Stimulated activated naive B cell treated with anti-CD40 and anti-IgM and Interleukin-4, amounts not matched to agents 10 μg/mL and 1 μg/mL and 100 μg/mL, for 72 hours (primary cell): ENCODE measurements at regions not wholly inside any gene's neighbourhood (a gene's known extent, or its start where the extent isn't known, plus 50 kb on each side); places are given as distances from the start of the nearest gene placed in this dataset.

Experiments
- ATAC-seq, 2 donors: fragments of 150-1000 bp; cut with Tn5 transposase; replicated peaks; 2 replicates each; pipeline ENCODE4 v1.10.0; 2021; ENCODE audit warnings: moderate library complexity in 1 of 2
- DNase-seq: peaks from one replicate; pipeline ENCODE4 v3.0.0; 2021
- H3K27ac Mint-ChIP-seq: one replicate; pipeline ENCODE4 v1.8.0; 2022; ENCODE audit warnings: mild to moderate bottlenecking, mixed read lengths
- H3K27me3 Mint-ChIP-seq, 2 donors: one replicate each; pipeline ENCODE4 v1.8.0; 2022; ENCODE audit warnings: mixed read lengths in 2 of 2
- H3K36me3 Mint-ChIP-seq, 2 donors: one replicate each; pipeline ENCODE4 v1.8.0; 2022; ENCODE audit warnings: mixed read lengths in 2 of 2, mild to moderate bottlenecking in 1 of 2
- H3K4me1 Mint-ChIP-seq, 2 donors: one replicate each; pipeline ENCODE4 v1.8.0; 2022; ENCODE audit warnings: mixed read lengths in 2 of 2, mild to moderate bottlenecking in 1 of 2
- H3K4me3 Mint-ChIP-seq, 2 donors: one replicate each; pipeline ENCODE4 v1.8.0; 2022; ENCODE audit warnings: mild to moderate bottlenecking in 2 of 2, mixed read lengths in 2 of 2, moderate library complexity in 1 of 2
- H3K9me3 Mint-ChIP-seq, 2 donors: one replicate each; pipeline ENCODE4 v1.8.0; 2022; ENCODE audit warnings: mixed read lengths in 2 of 2, mild to moderate bottlenecking in 1 of 2

DNA sequence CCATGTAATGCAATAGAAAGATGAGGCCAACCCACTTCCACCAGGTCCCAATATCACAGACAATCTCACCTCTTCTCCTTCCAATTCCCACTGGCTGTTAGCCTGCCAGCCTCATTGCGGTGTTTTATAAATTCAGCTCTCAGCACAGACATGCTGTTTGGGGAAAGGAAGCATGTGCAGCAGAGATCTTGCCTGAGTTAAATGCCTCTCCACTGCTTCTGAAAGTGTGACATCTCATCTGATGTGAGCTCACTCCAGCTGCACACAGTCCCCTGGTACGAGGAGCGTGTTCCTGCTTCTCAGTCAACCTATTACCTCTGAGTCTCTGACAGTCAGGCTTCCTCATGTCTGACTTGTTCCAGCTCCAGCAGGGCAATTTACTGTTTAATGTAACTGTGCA lies 122.7 kb upstream of the GUCY1A2 start:
- Mint-ChIP-seq H3K27me3 (no peaks in the 10 kb centered on the region), H3K4me1 (no peaks in the 10 kb centered on the region), H3K36me3 (no peaks in the 10 kb centered on the region), H3K9me3 (peaks cover 0 to 5% of the 10 kb centered on the region in 2 donors), H3K4me3 (no peak overlapping the region), H3K27ac (no peak overlapping the region)
- ATAC-seq (no peak), DNase-seq (no peak)

DNA sequence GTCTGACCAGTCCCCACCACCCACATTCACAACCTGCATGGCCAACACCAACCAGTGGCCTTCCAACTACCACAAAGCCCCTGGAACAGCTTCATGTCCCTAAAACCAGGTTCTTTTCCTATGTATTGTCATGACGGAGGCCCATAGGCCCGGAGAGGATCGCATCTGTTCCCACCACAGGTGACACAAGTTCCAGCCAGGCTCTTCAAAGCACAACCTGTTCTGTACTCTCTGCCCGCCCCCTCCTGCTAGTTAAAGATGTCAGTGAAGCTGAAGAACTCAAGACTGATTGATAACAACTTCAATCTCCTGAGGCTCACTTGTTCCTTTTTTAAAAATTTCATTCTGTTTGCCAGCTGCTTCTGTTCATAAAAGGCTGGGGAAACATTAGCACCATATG lies 121.1 kb upstream of the GUCY1A2 start:
- H3K27me3 Mint-ChIP-seq = no peaks in the 10 kb centered on the region
- ATAC-seq (no peak), DNase-seq (no peak)
- H3K36me3 Mint-ChIP-seq = no peaks in the 10 kb centered on the region
- H3K27ac Mint-ChIP-seq = peak overlapping the region; percentile 17
- no peak overlapping the region for H3K4me3 Mint-ChIP-seq
- peaks cover 5 to 6% of the 10 kb centered on the region in 2 donors for H3K9me3 Mint-ChIP-seq
- no peaks in the 10 kb centered on the region for H3K4me1 Mint-ChIP-seq

- no peak for ATAC-seq
- Mint-ChIP-seq H3K36me3 (no peaks in the 10 kb centered on the region), H3K4me1 (no peaks in the 10 kb centered on the region), H3K27me3 (no peaks in the 10 kb centered on the region), H3K9me3 (peaks cover 5 to 6% of the 10 kb centered on the region in 2 donors), H3K4me3 (no peak overlapping the region), H3K27ac (no peak overlapping the region)
- no peak for DNase-seq
Observed at GRCh38 chr11:107136892-107137291, 118.6 kb upstream of the GUCY1A2 start.

DNA sequence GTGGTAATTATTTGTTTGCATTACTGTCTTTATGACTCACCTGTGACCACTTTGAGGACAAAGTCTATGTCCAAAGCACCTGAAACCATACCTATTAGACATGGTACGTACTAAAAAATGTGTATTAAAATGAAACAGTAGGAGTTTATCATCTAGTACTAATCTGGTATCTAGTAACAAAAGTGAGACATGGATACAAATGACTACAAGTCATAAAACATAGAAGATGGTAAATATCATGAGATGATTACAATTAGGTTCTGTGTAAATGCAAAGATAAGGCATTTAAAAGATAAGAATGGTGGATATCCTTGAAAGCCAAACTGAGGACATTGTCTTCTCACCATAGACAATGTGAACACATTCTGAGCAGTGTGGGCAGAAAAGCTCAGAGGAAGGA lies 113.5 kb upstream of the GUCY1A2 start:
- Mint-ChIP-seq H3K4me1 (no peaks in the 10 kb centered on the region), H3K27me3 (no peaks in the 10 kb centered on the region), H3K36me3 (no peaks in the 10 kb centered on the region), H3K4me3 (no peak overlapping the region), H3K27ac (no peak overlapping the region), H3K9me3 (peaks cover 4 to 5% of the 10 kb centered on the region in 2 donors)
- no peak for DNase-seq
- ATAC-seq = no peak

DNA sequence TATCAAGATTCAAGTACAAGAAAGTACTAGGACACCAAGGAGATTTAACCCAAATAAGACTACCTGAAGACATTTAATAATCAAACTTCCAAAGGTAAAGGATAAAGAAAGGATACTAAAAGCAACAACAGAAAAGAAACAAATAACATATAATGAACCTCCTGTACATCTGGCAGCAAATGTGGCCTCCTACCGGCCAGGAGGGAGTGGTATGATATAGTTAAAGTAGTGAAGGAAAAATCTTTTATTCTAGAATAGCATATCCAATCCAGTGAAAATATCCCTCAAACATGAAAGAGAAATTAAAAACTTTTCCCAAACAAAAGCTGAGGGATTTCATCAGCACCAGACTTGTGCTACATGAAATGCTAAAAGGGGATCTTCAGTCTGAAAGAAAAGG lies 104.7 kb upstream of the GUCY1A2 start:
- H3K9me3 Mint-ChIP-seq = peaks cover 4 to 8% of the 10 kb centered on the region in 2 donors
- no peaks in the 10 kb centered on the region for H3K4me1 Mint-ChIP-seq
- H3K4me3 Mint-ChIP-seq = no peak overlapping the region
- H3K27ac Mint-ChIP-seq = no peak overlapping the region
- no peak for DNase-seq
- H3K27me3 Mint-ChIP-seq = no peaks in the 10 kb centered on the region
- no peak for ATAC-seq
- no peaks in the 10 kb centered on the region for H3K36me3 Mint-ChIP-seq

DNA sequence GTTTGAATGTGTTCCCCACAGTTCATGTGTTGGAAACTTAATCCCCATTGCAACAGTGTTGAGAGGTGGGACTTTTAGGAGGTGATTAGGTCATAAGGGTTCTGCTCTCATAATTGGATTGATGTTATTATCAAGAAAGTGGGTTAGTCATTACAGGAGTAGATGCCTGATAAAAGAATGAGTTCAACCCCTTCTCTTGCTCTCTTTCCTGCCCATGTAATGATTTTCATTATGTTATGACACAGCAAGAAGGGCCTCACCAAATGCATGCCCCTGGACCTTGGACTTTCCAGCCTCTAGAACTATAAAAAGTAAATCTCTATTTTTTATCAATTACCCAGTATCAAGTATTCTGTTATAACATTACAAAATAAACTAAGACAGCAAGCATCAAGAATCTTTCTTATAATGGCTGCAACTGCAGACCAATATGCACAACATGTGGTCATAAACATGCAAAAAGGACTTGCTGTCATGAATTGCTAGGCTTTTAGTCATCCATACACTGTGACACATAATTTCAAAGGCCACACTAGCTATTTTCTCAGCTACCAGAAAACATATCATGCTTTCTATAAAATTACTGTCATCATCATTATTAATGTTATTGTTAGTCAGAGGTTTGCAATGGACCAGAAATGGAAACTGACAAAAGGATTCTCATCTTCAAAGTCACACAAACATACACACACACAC lies 99.9 kb upstream of the GUCY1A2 start:
- Mint-ChIP-seq H3K4me1 (no peaks in the 10 kb centered on the region), H3K4me3 (no peak overlapping the region), H3K9me3 (peaks cover 4 to 8% of the 10 kb centered on the region in 2 donors), H3K27me3 (no peaks in the 10 kb centered on the region), H3K27ac (no peak overlapping the region), H3K36me3 (no peaks in the 10 kb centered on the region)
- DNase-seq (no peak), ATAC-seq (no peak)

DNA sequence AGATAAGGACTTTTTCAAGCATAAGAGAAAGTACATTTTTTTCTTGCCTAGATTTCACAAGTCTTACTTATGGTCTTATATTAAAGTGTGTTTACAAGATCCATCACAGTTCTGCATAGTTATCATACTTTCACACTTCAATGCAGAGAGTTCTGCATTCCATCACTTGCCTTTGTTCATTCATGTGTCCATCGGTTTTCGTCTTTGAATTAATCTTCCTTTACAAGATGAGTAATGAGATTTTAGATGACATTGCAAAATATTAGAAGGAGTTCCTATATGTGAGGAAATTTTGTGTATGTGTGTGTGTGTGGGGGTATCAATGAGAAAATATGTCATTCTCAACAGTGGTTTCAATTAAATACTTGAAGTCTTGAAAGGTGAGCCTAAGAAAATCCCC lies 98.1 kb upstream of the GUCY1A2 start:
- Mint-ChIP-seq H3K4me1 (no peaks in the 10 kb centered on the region), H3K27me3 (no peaks in the 10 kb centered on the region), H3K36me3 (no peaks in the 10 kb centered on the region), H3K4me3 (no peak overlapping the region), H3K9me3 (peaks cover 4 to 10% of the 10 kb centered on the region in 2 donors), H3K27ac (no peak overlapping the region)
- no peak for ATAC-seq
- DNase-seq = no peak

GRCh38 chr11:107102692-107103477 lies 84.6 kb upstream of the GUCY1A2 start:
- Mint-ChIP-seq H3K27me3 (no peaks in the 10 kb centered on the region), H3K27ac (no peak overlapping the region), H3K9me3 (peaks cover 19% of the 10 kb centered on the region in 2 donors), H3K4me1 (no peaks in the 10 kb centered on the region), H3K36me3 (no peaks in the 10 kb centered on the region), H3K4me3 (no peak overlapping the region)
- no peak for DNase-seq
- ATAC-seq = no peak

GRCh38 chr11:107092667-107093066 lies 74.4 kb upstream of the GUCY1A2 start:
- no peak for DNase-seq
- no peaks in the 10 kb centered on the region for H3K27me3 Mint-ChIP-seq
- no peaks in the 10 kb centered on the region for H3K4me1 Mint-ChIP-seq
- H3K36me3 Mint-ChIP-seq = no peaks in the 10 kb centered on the region
- H3K27ac Mint-ChIP-seq = no peak overlapping the region
- H3K4me3 Mint-ChIP-seq = no peak overlapping the region
- no peak for ATAC-seq
- peaks cover 22 to 32% of the 10 kb centered on the region in 2 donors for H3K9me3 Mint-ChIP-seq

GRCh38 chr11:107078375-107078774 lies 60.1 kb upstream of the GUCY1A2 start:
- Mint-ChIP-seq H3K4me3 (no peak overlapping the region), H3K27me3 (no peaks in the 10 kb centered on the region), H3K36me3 (peaks cover 0 to 3% of the 10 kb centered on the region in 2 donors), H3K9me3 (peaks cover 8 to 36% of the 10 kb centered on the region in 2 donors), H3K4me1 (no peaks in the 10 kb centered on the region), H3K27ac (no peak overlapping the region)
- ATAC-seq = no peak
- no peak for DNase-seq

- Mint-ChIP-seq H3K27ac (no peak overlapping the region), H3K9me3 (peaks cover 8 to 23% of the 10 kb centered on the region in 2 donors), H3K4me1 (no peaks in the 10 kb centered on the region), H3K27me3 (no peaks in the 10 kb centered on the region), H3K4me3 (no peak overlapping the region), H3K36me3 (no peaks in the 10 kb centered on the region)
- DNase-seq (no peak), ATAC-seq (no peak)
Observed at GRCh38 chr11:107076832-107077231, 58.6 kb upstream of the GUCY1A2 start.

DNA sequence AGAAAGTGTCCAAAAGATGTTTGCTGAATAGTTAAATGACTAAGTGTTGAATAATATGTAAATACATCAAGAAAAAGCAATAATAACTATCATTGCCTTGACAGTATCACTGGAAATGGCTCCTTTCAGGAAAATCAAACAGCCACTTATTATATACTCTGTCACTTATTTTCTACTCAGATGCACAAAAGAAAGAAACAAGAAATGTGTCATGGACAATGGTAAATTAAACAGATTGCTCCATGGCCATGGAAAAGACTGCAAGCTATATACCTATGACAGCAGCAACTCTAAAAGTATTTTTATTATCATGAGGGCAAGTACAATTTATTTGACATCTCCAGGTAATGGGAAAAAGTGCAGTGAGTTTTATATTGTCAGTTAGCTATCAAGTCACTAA lies 52.9 kb upstream of the GUCY1A2 start:
- H3K27me3 Mint-ChIP-seq = no peaks in the 10 kb centered on the region
- DNase-seq (no peak), ATAC-seq (no peak)
- no peak overlapping the region for H3K27ac Mint-ChIP-seq
- H3K4me1 Mint-ChIP-seq = no peaks in the 10 kb centered on the region
- no peak overlapping the region for H3K4me3 Mint-ChIP-seq
- H3K9me3 Mint-ChIP-seq = peaks cover 3 to 13% of the 10 kb centered on the region in 2 donors
- H3K36me3 Mint-ChIP-seq = no peaks in the 10 kb centered on the region
